ENCODE measurements at regions not wholly inside any gene's neighbourhood (a gene's known extent, or its start where the extent isn't known, plus 50 kb on each side); places are given as distances from the start of the nearest gene placed in this dataset.

DNA sequence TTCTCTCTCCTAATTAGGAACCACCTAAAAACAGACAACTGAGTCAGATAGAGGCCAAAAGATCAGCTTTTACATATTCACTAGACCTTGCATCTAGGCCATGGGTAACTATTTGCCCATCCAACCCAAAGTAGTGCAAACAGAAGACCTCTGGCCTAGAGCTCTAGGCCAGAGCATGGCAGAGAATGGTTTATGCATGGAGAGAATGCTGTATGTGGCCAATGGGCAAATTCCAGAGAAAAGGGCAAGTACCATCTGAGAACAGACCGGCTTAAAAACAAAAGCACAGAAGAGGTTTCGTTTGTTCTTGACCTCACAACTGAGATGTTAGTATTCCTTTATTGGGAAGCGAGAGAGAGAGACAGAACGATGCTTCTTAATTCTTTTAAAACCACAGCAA, 151.7 kb upstream of the RFX3 start:
- TF ChIP-seq, protein P1, sequence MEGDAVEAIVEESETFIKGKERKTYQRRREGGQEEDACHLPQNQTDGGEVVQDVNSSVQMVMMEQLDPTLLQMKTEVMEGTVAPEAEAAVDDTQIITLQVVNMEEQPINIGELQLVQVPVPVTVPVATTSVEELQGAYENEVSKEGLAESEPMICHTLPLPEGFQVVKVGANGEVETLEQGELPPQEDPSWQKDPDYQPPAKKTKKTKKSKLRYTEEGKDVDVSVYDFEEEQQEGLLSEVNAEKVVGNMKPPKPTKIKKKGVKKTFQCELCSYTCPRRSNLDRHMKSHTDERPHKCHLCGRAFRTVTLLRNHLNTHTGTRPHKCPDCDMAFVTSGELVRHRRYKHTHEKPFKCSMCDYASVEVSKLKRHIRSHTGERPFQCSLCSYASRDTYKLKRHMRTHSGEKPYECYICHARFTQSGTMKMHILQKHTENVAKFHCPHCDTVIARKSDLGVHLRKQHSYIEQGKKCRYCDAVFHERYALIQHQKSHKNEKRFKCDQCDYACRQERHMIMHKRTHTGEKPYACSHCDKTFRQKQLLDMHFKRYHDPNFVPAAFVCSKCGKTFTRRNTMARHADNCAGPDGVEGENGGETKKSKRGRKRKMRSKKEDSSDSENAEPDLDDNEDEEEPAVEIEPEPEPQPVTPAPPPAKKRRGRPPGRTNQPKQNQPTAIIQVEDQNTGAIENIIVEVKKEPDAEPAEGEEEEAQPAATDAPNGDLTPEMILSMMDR (IDR thresholded peaks at IDR 0.05; ENCODE audit: insufficient read depth, low read depth, low read length): no peak
- TF ChIP-seq EZH2 (IDR thresholded peaks at IDR 0.05; ENCODE audit: insufficient read depth, low read length): no peak

Measured in astrocyte (in vitro differentiated cells and primary cell).